ENCODE measurements at regions not wholly inside any gene's neighbourhood (a gene's known extent, or its start where the extent isn't known, plus 50 kb on each side); places are given as distances from the start of the nearest gene placed in this dataset.

GRCh38 chrX:120732461-120732860, 102.6 kb upstream of the C1GALT1C1 start:
- no peak for TF ChIP-seq CTCF (IDR thresholded peaks at IDR 0.05)
- no peak for TF ChIP-seq POLR2A (IDR thresholded peaks at IDR 0.05)
